Effector CD4-positive, alpha-beta T cell (primary cell): ENCODE measurements at regions not wholly inside any gene's neighbourhood (a gene's known extent, or its start where the extent isn't known, plus 50 kb on each side); places are given as distances from the start of the nearest gene placed in this dataset.

Source experiments
- DNase-seq: peaks from one replicate; pipeline ENCODE4 v3.0.0-alpha.2; 2020

GRCh38 chr5:15012061-15012460 is 140.5 kb upstream of the ANKH start:
- no peak for DNase-seq

- no peak for DNase-seq
Measured at GRCh38 chr5:15010936-15011335, 139.4 kb upstream of the ANKH start.

- DNase-seq = no peak
Measured at GRCh38 chr5:15009420-15009819, 137.8 kb upstream of the ANKH start.

- DNase-seq = no peak
Measured at GRCh38 chr5:15008921-15009320, 137.3 kb upstream of the ANKH start.

GRCh38 chr5:15008476-15008875 is 136.9 kb upstream of the ANKH start:
- DNase-seq = no peak

- no peak for DNase-seq
Measured at GRCh38 chr5:15007646-15008045, 136.1 kb upstream of the ANKH start.

- no peak for DNase-seq
Measured at GRCh38 chr5:15004506-15004905, 132.9 kb upstream of the ANKH start.

- DNase-seq = peak; percentile 45
Measured at GRCh38 chr5:15003511-15003920, 131.9 kb upstream of the ANKH start.

GRCh38 chr5:15002791-15003190 is 131.2 kb upstream of the ANKH start:
- DNase-seq = no peak

- no peak for DNase-seq
Measured at GRCh38 chr5:15002173-15002572, 130.6 kb upstream of the ANKH start.

- no peak for DNase-seq
Measured at GRCh38 chr5:15001517-15001916, 129.9 kb upstream of the ANKH start.

- no peak for DNase-seq
Measured at GRCh38 chr5:14998491-14998890, 126.9 kb upstream of the ANKH start.

- no peak for DNase-seq
Measured at GRCh38 chr5:14996997-14997396, 125.4 kb upstream of the ANKH start.

GRCh38 chr5:14995229-14995628 is 123.7 kb upstream of the ANKH start:
- no peak for DNase-seq

- peak; percentile 2 for DNase-seq
Measured at GRCh38 chr5:14993459-14994133, 122.0 kb upstream of the ANKH start.

GRCh38 chr5:14992751-14993458 is 121.3 kb upstream of the ANKH start:
- DNase-seq = peak; percentile 66

- no peak for DNase-seq
Measured at GRCh38 chr5:14988223-14988622, 116.6 kb upstream of the ANKH start.

- no peak for DNase-seq
Measured at GRCh38 chr5:14986413-14986812, 114.8 kb upstream of the ANKH start.

- DNase-seq = no peak
Measured at GRCh38 chr5:14983666-14984441, 112.3 kb upstream of the ANKH start.

- no peak for DNase-seq
Measured at GRCh38 chr5:14980698-14981097, 109.1 kb upstream of the ANKH start.

- DNase-seq = no peak
Measured at GRCh38 chr5:14977058-14977685, 105.6 kb upstream of the ANKH start.

GRCh38 chr5:14976486-14976885 is 104.9 kb upstream of the ANKH start:
- DNase-seq = no peak

- DNase-seq = no peak
Measured at GRCh38 chr5:14971873-14972272, 100.3 kb upstream of the ANKH start.
